Prostate gland (tissue), 2 donors: ENCODE measurements at regions not wholly inside any gene's neighbourhood (a gene's known extent, or its start where the extent isn't known, plus 50 kb on each side); places are given as distances from the start of the nearest gene placed in this dataset.

Source experiments
- DNase-seq: peaks from one replicate; pipeline ENCODE4 v3.0.0-alpha.2; 2019; ENCODE audit warnings: low spot score
- H3K27ac ChIP-seq, 2 donors: fragments of 200-600 bp; sonication (generic); 2 replicates each; pipeline ENCODE4 v1.5.1; 2017 to 2019
- H3K27me3 ChIP-seq: fragments of 200-600 bp; sonication (generic); replicated peaks from 2 replicates; pipeline ENCODE4 v1.5.1; 2019; ENCODE audit not compliant: insufficient read depth
- H3K36me3 ChIP-seq, 2 donors: fragments of 200-600 bp; sonication (generic); 1 replicate in 1 of 2; 2 replicates in 1 of 2; pipeline versions ENCODE4 v1.5.1 to v1.8.1; 2017 to 2019
- H3K4me1 ChIP-seq: fragments of 200-600 bp; sonication (generic); replicated peaks from 2 replicates; pipeline ENCODE4 v1.5.1; 2019
- H3K4me3 ChIP-seq, 2 donors: fragments of 200-600 bp; sonication (generic); 2 replicates each; pipeline ENCODE4 v1.5.1; 2017 to 2019
- H3K9me3 ChIP-seq: fragments of 200-600 bp; sonication (generic); 2 replicates; pipeline ENCODE4 v1.5.1; 2017
- CTCF ChIP-seq, 4 experiments: fragments of 200-600 bp in 2 of 4; fragments of 450-650 bp in 2 of 4; sonication (generic) in 2 of 4; IDR thresholded peaks; 1 replicate in 3 of 4; 2 replicates in 1 of 4; pipeline ENCODE4 v1.5.1; 2016 to 2019; ENCODE audit warnings: antibody characterized with exemption in 4 of 4, mild to moderate bottlenecking in 2 of 4, moderate library complexity in 2 of 4
- POLR2A ChIP-seq: fragments of 450-650 bp; IDR thresholded peaks from one replicate; pipeline ENCODE4 v1.6.1; 2016; ENCODE audit warnings: antibody characterized with exemption, mild to moderate bottlenecking
- POLR2AphosphoS5 ChIP-seq: sonication (generic); formaldehyde crosslinking; IDR thresholded peaks from one replicate; pipeline ENCODE4 v1.6.1; 2017; ENCODE audit warnings: antibody characterized with exemption
- WGBS: methylation state at CpG from one replicate; pipeline ENCODE4 v1.1.5; 2018; 5-methylcytosine and 5-hydroxymethylcytosine counted together
- intact Hi-C: fragments of 100-400 bp; cut with DNase I; formaldehyde crosslinking; loops from one replicate; pipeline ENCODE4 v1.14.2; 2022

DNA sequence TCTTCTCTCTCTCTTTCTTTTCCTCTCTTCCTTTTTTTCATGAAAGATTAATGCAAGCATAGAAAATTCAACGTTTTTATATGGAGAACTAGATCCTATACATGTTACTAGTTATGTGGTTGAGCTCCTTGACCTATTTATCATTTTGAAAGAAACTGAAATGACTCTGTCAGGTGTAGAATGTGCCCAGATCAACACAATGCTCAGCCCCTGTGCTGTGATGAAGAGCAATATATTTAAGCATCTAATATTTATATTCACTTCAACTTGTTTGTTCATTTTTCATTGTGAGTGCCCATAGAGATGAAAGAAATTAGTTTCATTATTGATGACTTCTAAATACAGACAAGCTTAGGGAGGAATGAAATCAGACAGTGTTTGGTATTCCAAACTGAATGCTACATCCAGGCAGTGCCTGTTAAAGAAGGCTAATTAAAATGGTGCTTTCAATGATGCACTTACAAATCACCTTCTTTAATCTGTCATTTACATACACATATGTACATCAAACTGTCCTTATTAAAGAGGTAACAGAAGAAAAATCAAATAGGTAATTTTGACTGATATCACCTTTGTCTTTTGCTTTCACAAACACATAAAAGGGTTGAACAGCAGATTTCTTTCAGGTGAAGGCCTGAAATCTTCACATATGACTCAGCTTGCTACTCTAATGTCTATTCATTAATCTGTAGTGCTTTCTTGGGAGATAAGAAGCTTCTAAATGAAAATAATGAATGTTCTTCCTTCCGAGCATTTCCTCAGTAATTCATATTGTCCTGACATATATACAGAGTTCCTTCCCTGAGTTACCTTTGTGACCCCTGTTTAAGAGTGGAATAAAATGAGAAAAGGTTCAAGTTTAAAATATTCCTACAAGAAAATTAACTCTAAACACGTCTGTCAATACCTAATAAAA, 915.9 kb downstream of the PDHA2 start:
- 51% methylated on average over 3 of the region's 3 CpGs for WGBS
- Histone ChIP-seq H3K4me3 (no peak overlapping the region), H3K4me1 (no peaks in the 10 kb centered on the region), H3K36me3 (no peaks in the 10 kb centered on the region), H3K27me3 (no peaks in the 10 kb centered on the region), H3K9me3 (no peaks in the 10 kb centered on the region), H3K27ac (no peak overlapping the region)
- intact Hi-C loops: no loop called here
- DNase-seq: no peak
- TF ChIP-seq POLR2AphosphoS5 (no peak), CTCF (IDR thresholded peaks at IDR 0.05) (no peak), POLR2A (no peak)

DNA sequence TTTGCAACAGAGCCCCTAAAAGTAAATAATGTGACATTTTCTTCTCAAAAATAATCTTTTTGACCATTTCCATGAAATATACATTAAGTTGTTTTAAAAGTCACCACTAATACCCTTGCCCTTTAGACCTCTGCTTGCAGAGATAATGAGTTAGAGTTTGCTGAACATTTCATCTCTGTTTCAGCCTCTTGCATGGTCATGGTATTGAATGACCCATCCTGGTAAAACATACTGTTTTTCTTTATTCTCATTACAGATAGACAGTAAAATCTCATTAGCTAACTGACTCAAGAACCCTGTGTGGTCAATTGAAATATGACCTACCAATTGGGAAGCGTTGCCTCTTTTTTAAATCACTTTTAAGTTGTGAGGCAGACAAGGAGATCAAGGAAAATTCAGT, 916.7 kb downstream of the PDHA2 start:
- no peak for TF ChIP-seq CTCF (IDR thresholded peaks at IDR 0.05)
- TF ChIP-seq POLR2A: no peak
- TF ChIP-seq POLR2AphosphoS5: no peak
- Histone ChIP-seq H3K9me3 (no peaks in the 10 kb centered on the region), H3K27me3 (no peaks in the 10 kb centered on the region), H3K27ac (no peak overlapping the region), H3K4me1 (no peaks in the 10 kb centered on the region), H3K36me3 (no peaks in the 10 kb centered on the region), H3K4me3 (no peak overlapping the region)
- WGBS: 65% methylated on average over 1 of the region's 1 CpG
- DNase-seq: no peak
- intact Hi-C loops: no loop called here

- intact Hi-C loops: no loop called here
- no peak for TF ChIP-seq CTCF (IDR thresholded peaks at IDR 0.05)
- no peak for TF ChIP-seq POLR2AphosphoS5
- no peak for TF ChIP-seq POLR2A
Measured at GRCh38 chr4:96763546-96763945, 923.7 kb downstream of the PDHA2 start.

GRCh38 chr4:96766359-96766758, 926.5 kb downstream of the PDHA2 start:
- Histone ChIP-seq H3K9me3 (no peaks in the 10 kb centered on the region), H3K27me3 (no peaks in the 10 kb centered on the region), H3K4me3 (no peak overlapping the region), H3K27ac (no peak overlapping the region), H3K4me1 (no peaks in the 10 kb centered on the region), H3K36me3 (no peaks in the 10 kb centered on the region)
- WGBS: 93% methylated on average over 5 of the region's 5 CpGs
- intact Hi-C loops: no loop called here
- TF ChIP-seq POLR2AphosphoS5: no peak
- TF ChIP-seq CTCF (IDR thresholded peaks at IDR 0.05): no peak
- TF ChIP-seq POLR2A: no peak
- no peak for DNase-seq

More at GRCh38 chr4:96763546-96763945, 923.7 kb downstream of the PDHA2 start:
- Histone ChIP-seq H3K4me3 (no peak overlapping the region), H3K4me1 (no peaks in the 10 kb centered on the region), H3K27me3 (no peaks in the 10 kb centered on the region), H3K36me3 (no peaks in the 10 kb centered on the region), H3K9me3 (no peaks in the 10 kb centered on the region), H3K27ac (no peak overlapping the region)
- WGBS: 93% methylated on average over 3 of the region's 3 CpGs
- DNase-seq: no peak
